ENCODE measurements at regions not wholly inside any gene's neighbourhood (a gene's known extent, or its start where the extent isn't known, plus 50 kb on each side); places are given as distances from the start of the nearest gene placed in this dataset.

DNA sequence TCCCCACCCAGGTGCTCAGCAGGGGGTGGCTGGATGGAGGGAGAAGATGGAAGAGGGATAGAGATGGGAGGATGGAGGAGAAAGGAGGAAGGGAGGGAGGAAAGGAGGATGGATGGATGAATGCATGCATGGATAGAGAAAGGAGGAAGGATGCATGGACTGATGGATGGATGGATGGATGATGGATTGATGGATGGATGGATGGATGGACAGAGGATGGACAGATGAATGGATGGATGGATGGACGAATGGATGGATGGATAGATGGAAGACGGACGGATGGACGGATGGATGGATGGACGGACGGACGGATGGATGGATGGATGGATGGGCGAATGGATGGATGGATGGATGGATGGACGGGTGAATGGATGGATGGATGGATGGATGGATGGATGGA is 64.1 kb downstream of the NCOR2 start:
- TF ChIP-seq CTCF (conservative IDR thresholded peaks at IDR 0.05; ENCODE audit: low read length) (no peak), EZH2phosphoT487 (IDR thresholded peaks at IDR 0.05; ENCODE audit: borderline replicate concordance) (no peak)

Measured in Loucy (cell line).